Astrocyte of the spinal cord (primary cell): ENCODE measurements at regions not wholly inside any gene's neighbourhood (a gene's known extent, or its start where the extent isn't known, plus 50 kb on each side); places are given as distances from the start of the nearest gene placed in this dataset.

Source experiments
- DNase-seq: peaks from one replicate; pipeline ENCODE4 v3.0.0; 2011; ENCODE audit warnings: low read depth, low spot score
- H3K4me3 ChIP-seq: 2 replicates; pipeline ENCODE4 v1.5.1; 2011; ENCODE audit warnings: low read depth, mild to moderate bottlenecking, low read length, moderate library complexity
- CTCF ChIP-seq: IDR thresholded peaks from 2 replicates; pipeline ENCODE4 v1.5.1; 2012; ENCODE audit warnings: low read depth, mild to moderate bottlenecking, low read length, inconsistent platforms
- in situ Hi-C: cut with HindIII; loops from 2 replicates; pipeline ENCODE4 v1.10.0; 2017; ENCODE audit warnings: low sequenced_read_pairs

- no peak overlapping the region for H3K4me3 ChIP-seq
- no peak for TF ChIP-seq CTCF
- no peak for DNase-seq
- in situ Hi-C loops: no loop called here
Observed at GRCh38 chr17:77694391-77695363, 263.8 kb upstream of the TNRC6C start.

DNA sequence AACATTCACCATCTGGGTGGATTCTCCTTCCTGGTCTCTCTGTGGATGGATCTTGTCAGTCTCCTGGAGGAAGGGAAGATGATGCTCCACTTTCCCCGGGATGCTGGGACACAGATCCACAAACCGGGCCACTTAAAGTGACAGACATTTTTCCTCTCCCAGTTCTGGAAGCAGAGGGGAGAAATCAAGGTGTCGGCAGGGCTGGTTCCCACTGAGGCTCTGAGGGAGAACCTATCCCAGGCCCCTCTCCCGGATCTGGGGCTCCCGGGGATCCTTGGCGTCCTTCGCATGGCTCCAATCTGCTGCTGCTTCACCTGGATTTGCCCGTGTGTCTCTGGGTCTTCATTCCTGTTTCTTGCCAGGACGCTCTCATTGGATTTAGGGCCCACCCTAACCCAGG is 263.1 kb upstream of the TNRC6C start:
- TF ChIP-seq CTCF: no peak
- no peak overlapping the region for H3K4me3 ChIP-seq
- no peak for DNase-seq
- in situ Hi-C loops: no loop called here

DNA sequence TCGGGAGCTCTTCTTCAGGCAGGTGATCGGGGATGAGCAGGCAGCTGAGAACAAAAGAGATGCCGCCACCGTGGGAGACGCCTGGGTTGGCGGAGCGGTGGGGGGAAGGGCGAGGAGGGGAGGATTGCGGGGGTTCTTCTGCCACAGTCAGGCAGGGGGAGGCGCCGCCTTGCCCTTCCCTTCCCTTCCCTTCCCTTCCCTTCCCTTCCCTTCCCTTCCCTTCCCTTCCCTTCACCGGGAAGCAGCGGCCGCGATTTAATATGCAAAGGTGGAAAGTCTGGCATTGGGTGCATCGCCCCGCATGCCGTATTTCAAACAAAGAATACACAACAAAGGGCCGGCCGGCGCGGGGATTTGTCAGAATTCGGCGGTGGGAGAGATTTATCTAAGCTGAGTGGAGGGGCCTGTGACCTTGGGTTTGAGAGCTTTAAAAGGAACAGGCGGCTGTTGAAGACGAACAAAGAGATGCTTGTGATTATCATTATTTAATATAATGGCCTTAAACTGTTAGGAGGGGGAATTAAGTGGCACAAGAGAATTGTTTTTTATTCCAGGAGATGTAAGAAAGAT is 262.3 kb upstream of the TNRC6C start:
- H3K4me3 ChIP-seq: no peak overlapping the region
- in situ Hi-C loops: no loop called here

GRCh38 chr17:77696721-77697460 is 261.6 kb upstream of the TNRC6C start:
- TF ChIP-seq CTCF: no peak
- in situ Hi-C loops: no loop called here
- H3K4me3 ChIP-seq: no peak overlapping the region

More for the DNA sequence above, 262.3 kb upstream of the TNRC6C start:
- TF ChIP-seq CTCF: no peak
- DNase-seq: no peak

GRCh38 chr17:77697480-77698400 is 260.8 kb upstream of the TNRC6C start:
- no peak for TF ChIP-seq CTCF
- in situ Hi-C loops: no loop called here
- no peak for DNase-seq
- H3K4me3 ChIP-seq: no peak overlapping the region

More at GRCh38 chr17:77696721-77697460, 261.6 kb upstream of the TNRC6C start:
- no peak for DNase-seq
